ENCODE measurements at regions not wholly inside any gene's neighbourhood (a gene's known extent, or its start where the extent isn't known, plus 50 kb on each side); places are given as distances from the start of the nearest gene placed in this dataset.
"Not testable (repeated sequence)": the region's sequence is repeated elsewhere in the genome, so short reads cannot be mapped to it uniquely, and the experiment has no call there.

DNA sequence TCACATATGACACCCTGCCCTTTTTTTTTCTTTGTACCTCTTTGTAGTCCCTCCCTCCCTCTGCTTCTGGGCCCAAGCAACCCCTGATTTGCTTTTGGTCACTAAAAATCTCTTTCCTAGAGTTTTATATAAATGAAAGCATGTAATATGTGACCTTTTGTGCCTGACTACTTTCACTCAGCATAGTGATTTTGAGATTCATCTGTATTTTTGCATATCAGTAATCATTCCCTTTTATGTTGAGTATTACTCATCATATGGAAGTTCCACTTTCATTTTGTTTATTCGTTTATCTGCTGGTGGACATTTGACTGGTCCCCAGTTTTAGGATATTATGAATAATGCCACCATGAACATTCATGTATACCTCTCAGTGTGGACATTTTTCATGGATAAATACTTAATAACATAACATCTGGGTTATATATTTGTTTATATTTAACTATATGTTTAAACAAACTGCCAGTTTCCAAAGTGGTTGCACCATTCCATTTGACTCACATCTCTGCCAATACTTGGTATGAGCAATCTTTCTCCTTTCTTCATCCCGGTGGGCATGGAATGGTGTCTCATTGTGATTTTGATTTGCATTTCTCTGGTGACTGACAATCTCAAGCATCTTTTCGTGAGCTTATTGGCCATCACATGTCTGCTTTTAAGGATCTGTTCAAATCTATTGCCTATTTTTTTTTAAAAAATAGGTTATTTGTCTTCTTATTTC, 115.7 kb upstream of the S1PR3 start:
- DNase-seq: no peak

DNA sequence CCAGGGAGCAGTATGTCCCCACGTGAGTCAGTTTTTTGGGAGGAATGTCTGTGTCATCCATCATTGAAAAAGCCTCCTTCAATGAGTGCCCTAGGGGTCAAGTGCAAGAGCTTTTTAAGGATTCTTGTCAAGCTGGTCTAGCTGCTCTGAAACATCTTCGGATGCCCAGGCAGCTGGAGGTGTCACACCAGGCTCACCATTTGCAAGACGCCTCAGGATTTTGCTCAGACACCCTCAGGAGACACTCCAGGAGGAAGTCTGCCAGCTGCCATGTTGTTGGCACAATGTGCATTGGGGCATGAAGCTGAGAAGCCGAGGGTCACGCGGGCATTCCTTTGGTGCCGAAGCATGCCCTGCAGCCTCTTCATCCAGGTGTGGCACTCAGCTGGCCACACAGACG, 111.1 kb upstream of the S1PR3 start:
- no peak for DNase-seq

DNA sequence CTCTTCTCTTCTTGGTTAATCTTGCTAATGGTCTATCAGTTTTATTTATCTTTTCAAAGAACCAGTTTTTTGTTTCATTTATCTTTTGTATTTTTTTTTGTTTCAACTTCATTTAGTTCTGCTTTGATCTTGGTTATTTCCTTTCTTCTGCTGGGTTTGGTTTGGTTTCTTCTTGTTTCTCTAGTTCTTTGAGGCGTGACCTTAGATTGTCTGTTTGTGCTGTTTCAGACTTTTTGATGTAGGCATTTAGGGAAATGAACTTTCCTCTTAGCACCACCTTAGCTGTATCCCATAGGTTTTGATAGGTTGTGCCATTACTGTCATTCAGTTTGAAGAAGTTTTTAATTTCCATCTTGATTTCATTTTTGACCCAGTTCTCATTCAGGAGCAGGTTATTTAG, 107.0 kb upstream of the S1PR3 start:
- not testable (repeated sequence) for DNase-seq

DNA sequence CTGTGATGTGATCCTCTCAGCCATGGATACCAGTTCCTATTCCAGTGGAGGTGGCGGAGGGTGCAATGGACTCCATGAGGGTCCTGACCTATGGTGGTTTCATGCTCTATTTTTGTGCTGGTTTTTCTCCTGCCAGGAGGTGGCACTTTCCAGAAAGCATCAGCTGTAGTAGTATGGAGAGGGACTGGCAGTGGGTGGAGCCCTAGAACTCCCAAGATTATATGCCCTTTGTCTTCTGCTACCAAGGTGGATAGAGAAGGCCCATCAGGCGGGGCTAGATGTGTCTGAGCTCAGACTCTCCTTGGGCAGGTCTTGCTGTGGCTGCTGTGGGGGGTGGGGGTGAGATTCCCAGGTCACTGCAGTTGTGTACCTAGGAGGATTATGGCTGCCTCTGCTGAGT, 104.5 kb upstream of the S1PR3 start:
- DNase-seq: not testable (repeated sequence)

DNA sequence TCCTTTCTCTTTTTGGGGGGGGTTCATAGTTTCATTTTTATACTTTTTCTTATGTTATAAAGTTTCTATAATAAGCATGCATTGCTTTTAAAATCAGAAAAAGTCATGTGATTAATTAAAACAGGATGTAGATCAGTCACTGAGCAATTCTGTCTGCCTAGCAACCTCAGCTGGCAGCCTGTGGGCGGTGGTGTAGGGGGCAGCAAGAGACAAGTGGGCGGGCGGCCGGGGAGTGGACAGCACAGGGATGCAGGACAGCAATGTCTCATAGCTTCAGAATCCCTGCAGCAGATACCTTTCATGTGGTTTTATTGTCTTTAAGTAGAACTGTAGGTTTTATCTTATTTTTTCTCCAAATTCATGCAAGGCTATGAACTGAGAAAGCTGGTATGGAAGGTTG, 101.9 kb upstream of the S1PR3 start:
- DNase-seq: no peak

DNA sequence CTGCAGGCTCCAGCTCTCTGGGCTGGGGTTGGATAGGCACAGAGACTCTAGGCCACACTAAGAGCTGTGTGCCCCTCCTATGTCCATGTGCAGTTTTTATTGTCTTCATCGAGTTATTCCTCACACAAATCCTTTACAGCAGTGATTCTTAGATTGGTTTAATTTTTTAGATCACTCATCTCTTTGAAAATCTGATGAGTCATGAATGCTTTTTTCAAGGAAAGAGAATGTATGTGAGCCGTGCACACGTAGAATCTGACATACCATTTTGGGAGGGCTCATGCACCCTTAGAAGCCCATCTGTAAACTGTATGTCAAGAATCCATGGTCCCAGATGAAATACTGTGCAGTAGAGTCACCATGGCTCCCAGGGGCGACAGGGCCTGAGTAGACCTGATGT, 100.7 kb upstream of the S1PR3 start:
- DNase-seq: no peak

DNA sequence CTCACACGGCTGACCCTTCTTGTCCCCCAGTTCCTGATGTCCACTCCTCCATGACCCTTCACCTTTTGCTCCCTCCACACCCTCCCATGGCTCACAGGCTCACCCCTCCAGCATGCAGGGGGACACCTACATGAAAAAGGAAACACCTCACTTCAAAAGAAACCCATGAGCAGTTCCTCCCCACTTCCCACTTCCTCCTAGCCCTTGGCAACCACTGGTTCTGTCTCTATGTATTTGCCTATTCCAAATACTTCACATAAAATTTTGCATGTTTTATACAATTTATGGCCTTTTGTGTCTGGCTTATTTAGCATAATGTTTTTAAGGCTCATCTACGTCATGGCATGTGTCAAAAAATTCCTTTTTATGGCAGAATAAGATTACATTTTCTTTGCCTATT, 100.2 kb upstream of the S1PR3 start:
- no peak for DNase-seq

DNA sequence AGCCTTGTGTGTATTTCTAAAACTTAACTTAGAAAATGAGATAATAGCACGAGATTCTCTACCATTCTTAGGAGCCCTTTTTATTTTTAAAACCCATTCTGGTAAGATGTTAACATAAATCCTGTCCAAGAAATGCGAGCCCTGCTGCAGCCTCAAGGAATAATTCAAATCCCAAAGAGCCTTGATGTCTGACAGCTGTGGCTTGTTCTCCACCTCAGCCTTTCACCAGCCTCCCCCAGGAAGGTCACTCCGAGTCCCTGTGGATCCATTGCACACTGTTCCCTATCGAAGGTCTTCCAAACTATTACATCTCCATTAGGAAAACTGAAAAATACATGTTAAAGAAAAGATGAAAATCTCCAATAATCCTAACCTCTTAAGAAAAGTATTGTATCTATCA, 98.5 kb upstream of the S1PR3 start:
- no peak for DNase-seq

DNA sequence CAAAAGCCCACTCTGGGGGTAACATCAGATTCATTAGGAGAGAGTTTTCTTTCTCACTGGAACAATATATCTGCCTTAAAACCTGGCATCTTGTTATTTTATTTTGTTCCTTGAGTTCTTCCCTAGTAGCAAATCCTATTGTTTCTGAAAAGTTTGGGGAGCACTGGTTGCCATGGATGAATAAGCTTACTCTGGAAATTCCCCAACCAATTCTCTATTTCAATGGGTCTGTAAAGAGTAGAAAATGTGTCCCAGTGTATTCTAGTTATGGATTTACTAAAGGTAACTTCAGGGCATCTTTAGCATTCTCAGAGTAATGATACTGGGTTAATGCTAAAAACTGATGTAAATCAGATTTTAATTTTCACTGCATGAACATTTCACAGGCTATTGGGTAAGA, 94.2 kb upstream of the S1PR3 start:
- no peak for DNase-seq

DNA sequence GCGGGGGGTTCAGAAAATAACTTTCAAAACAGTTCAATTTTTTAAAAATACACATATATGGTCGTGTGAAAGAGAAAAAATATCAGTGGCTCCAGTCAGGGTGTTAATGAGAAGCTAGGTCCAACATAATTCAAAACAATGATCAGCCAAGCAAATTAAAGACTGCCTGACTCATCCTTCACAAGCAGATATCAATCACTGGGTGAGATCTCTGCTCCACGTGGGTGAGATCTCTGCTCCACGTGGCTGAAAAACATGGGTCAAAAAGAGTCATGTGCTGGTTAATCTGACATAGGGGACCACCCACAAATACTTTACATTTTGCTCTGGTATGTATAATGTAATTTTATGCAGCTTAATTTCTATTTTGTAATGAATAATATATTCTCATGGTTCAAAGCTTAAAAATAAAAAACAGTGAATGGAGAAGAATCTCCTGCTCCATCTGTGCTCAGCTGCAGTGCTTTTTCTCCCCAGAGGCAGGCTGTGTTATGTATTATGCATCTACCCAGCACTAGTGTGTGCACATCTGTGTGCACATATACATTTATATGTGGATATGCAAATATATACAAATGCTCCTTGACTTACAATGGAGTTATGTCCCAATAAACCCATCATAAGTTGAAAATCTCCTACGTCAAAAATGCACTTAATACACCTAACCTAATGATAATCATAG, 93.1 kb upstream of the S1PR3 start:
- no peak for DNase-seq

DNA sequence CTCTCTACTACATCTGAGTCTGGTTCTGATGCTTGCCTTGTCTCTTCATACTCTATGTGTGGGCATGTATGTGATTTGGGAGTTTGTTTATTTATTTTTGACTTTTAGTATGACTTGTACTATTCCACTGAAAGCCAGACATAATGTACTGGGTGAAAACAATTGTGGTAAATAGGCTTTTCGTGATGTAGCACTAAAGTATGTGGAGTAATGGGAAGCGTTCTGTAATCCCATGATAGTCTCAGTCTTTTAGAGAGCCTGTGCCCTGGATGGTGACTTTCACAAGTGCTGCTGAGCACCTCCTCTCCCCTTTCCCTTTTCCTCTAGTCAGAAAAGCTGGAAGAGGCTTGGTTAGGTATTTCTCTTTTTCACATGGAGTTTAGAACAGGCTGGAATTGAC, 85.8 kb upstream of the S1PR3 start:
- no peak for DNase-seq

DNA sequence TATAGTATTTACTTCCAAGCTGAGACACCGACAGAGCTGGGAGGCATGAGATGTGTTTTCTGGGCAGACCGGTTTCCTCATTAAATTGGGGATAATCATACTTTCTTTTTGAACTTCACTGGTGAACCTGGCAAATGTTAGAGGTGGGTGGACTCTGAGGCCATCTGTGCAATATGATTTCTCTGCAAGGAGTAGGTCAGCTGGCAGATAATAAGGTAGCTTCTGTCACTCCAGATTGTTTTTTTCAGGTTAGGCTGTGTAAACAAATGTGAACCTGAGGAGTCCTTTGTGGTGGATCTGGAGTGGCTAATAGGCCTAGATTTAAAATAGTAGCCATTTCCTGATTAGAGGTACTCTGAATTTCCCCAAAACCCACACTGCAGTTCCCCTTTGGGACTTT, 75.4 kb upstream of the S1PR3 start:
- DNase-seq: peak in 1 of 14 donors; percentile 70

DNA sequence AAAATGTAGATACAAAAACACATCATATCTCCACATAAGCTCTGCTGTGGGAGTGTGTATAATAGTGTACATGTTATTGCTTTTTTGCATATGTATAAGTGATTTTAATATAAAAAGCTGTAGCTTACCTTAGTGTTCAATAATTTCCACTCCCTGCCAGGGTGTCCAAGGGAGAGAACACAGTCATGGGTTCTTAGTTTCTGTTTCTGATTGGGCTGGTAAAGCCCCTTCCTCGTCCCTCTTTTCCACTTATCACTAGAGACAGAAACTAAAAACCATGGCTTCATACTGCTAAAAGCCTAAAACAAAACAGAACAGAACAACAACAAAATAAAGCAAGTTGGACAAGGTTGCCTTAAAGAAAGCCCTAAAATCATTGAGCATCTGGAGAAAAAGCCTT, 74.4 kb upstream of the S1PR3 start:
- DNase-seq: no peak

DNA sequence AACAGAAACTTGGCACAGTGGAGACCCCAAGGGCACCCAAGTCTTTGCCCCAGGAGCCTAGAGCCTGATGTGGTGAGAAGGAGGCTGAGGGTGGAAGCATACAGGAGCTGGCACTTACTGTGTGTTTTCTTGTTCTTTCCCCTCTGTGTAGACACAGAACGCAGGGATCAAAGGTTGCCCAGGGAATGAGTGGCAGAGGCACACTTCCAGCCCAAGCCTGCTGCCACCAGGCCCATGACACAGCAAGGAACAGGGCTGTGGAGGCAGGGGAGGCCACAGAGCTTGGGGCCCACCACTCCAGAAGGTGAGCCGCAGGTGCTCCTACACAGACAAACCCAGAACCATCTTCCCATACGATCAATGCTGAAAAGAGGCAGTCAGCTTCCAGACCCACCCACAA, 73.9 kb upstream of the S1PR3 start:
- no peak for DNase-seq

DNA sequence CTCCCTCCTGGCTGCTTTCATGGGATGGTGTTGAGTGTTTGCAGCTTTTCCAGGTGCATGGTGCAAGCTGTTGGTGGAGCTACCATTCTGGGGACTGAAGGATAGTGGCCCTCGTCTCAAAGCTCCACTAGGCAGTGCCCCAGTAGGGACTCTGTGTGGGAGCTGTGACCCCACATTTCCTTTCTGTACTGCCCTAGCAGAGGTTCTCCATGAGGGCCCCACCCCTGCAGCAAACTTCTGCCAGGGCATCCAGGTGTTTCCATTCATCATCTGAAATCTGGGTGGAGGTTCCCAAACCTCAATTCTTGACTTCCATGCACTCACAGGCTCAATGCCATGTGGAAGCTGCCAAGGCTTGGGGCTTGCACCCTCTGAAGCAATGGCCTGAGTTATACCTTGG, 72.7 kb upstream of the S1PR3 start:
- not testable (repeated sequence) for DNase-seq

DNA sequence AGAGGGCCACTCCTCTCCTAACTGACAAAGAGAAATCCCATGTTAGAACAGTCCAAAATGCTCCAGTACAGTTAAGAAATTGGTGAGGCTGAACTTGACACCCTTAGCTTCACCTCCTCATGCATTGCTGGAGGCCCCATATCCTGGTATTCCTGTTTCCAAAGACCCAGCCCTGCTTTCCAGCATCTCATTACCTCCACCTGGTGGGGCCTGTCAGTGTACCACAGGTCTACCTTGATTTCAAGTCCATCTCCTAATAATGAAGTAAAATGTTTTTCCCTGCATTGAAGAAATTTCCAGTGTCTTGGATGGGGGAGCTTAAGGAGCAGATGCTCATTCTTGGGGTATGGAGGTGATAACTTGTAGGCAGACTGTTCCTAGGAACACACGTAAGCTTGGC, 70.6 kb upstream of the S1PR3 start:
- no peak for DNase-seq

DNA sequence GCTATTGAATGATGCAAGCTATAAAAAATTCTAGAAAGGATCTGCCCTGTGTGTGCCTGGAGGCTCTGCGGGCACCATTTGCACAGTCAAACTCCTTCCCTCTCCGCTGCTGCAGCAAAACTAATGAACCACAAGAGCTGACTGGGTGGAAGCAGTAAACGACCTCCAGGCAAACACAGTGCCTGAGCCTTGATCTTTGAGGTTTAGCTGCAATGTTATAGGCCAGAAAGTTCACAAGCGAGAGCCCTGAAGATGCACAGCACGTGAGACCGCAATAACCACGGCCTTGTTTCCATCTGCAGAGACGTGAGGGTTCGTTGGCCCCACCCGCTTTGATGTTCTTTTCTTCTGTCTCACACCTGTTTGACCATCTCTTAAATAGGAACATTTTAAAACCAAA, 69.2 kb upstream of the S1PR3 start:
- no peak for DNase-seq

DNA sequence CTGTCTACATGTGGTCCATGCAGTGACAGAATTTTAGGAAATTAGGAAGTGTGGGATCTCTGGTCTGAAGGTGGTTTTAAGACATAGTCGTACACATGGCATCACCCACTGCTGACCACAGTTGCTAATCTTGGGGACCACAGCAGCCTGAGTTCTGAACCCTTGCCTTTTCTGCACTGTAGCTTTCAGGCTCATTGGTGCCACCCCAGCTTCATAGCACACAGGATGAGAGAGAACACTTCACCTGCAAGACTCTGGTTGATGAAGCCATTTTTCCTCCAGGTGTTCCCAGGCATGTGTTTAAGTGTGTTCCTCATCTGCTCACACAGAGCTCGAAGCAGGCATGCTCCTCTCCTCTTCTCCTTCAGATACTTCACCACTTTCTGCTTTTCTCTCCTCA, 68.2 kb upstream of the S1PR3 start:
- DNase-seq: no peak

DNA sequence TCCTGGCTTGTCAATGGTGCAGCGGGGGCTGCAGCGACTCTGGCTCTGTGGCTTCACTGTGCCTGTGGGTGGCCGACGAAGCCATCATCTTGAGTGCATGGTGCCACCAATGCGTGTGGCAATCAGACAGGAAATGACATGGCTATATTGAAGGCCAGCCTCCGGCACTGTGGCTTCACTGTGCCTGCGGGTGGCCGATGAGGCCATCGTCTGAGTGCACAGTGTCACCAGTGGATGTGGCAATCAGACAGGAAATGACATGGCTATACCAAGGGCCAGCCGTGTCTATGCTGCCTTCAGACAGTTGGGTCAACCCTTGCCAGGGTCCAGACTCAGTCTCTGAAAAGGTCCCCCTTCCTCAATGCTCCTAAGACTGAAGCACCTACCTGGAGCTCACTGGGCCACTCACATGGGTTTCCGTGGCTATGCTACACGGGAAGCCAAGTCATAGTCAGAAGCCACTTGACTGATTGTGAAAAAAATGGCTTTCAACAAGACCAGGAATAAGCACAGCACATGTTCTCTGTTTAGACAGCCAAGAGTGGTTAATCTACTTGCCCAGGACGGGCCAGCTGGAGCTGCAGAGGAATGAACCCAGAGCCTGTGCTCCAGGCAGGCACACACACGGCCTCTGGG, 67.5 kb upstream of the S1PR3 start:
- DNase-seq: no peak

DNA sequence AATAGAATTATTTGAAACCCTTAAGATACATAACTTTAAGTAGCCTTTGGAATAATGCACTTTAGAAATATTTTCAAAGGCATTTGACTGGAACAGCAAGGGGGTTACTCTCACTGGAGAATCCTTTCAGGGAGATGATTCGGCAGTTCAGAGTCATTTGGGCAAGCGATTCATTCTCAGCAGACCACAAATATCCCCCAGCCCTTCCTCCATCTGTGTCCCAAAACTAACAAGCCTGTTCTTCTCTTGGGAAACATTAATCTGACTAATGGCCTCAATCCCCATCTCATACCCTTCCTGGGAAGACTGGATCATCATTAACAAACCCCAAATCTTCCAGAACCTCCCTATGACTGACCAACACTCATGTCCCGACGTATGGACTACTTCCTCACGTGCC, 65.8 kb upstream of the S1PR3 start:
- DNase-seq: no peak

DNA sequence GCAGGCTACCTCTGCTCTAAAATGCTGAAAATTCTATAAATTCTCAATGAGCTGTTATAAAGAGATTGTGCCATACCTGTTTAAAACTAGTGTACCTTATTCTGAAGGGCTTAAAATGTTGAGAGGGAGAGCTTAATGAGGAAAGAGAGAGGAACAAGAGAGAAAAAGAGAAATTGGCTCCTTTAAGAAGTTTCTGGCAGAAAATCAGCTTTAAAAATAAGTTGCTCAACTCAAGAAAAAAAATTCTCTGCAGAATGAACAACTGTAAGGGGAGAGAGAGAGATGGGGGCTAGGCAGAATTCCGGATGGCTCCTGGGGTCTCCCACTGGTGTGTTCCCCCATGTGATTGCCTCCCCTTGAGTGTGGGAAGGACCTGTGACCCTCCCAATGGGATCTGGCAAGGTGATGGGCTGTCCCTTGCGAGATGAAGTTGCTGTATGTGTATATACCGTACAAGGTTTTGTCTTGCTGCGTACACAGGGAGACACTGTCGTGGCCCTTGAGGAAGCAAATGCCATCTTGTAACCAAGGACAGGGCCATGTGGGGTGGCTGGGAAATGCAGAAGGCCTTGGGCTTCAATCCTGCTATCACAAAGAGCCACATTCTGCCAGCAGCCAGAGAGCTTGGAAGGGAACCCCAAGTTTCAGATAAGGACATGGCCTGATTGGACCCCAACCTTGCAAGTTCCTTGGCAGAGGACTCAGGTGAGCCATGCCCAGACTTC, 64.3 kb upstream of the S1PR3 start:
- DNase-seq: no peak

DNA sequence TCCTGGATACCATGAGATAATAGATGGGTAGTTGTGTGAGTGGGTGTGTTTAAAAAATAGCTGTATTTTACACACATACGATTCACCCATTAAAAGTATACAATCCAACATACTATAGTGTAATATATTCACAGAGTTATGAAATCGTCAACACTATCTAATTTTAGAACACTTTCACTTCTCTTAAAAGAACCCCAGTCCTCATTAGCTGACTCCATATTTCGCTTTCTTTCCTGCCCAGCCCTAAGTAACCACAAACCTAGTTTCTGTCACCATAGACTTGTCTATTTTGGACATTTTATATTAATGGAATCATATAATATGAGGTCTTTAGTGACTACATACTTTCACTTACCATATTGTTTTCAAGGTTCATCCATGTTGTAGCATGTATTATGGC, 63.8 kb upstream of the S1PR3 start:
- DNase-seq: no peak

DNA sequence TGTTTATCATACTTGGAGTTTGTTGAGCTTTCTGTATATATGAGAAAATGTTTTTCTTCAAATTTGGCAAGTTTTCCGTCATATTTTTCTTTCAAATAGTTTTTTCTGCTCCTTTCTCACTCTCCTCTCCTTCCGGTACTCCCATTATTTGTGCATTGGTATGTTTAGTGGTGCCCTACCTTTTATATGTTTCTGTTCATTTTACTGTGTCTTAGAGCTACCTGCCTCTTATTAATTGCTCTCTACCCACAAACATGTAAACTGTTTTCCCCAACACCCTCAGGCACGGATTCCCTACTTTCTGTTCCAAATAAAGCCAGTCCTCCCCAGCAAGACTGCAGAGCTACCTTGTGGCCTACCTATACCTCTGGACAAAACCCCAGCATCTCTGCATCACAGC, 60.6 kb upstream of the S1PR3 start:
- no peak for DNase-seq

DNA sequence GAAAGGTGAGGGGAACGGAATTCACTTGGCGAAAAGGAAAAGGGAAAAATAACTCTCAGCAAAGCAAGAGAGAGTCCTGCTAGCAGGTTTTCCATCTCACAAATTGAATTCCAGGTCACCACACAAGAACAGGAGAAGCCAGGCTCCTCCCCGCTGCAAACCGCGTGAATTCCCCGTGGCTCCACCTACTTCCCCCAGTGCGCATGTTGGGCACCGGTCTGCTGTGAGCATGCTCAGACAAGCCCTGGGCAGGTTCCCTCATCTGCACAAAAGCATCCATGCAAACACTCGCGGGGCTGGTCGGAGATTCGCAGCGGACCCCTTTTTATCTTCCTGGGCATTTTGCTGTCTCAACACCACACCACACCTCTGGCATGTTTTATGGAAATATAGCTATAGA, 58.5 kb upstream of the S1PR3 start:
- no peak for DNase-seq

Measured in C1 segment of cervical spinal cord (tissue), 14 donors.